ENCODE measurements at regions not wholly inside any gene's neighbourhood (a gene's known extent, or its start where the extent isn't known, plus 50 kb on each side); places are given as distances from the start of the nearest gene placed in this dataset.

DNA sequence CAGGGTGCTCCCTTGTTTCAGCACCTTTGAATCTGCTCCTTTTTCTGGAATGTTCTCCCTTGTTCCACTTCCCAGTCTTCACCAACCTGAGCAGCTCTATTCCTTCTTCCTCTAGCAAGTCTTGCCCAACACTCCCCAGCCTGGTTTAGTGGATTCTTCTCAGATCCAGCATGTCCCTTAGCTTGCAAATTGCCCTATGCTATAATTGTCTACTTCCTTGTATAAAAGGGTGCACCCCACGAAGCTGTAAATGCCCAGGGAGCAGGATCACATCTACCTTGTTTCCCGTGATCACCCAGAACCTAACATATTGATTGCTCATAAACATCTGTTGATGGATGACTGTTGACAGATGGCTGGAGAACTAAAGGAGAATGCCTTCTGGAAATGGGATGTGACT, 93.2 kb upstream of the C1QTNF9B start:
- TF ChIP-seq, protein P1, sequence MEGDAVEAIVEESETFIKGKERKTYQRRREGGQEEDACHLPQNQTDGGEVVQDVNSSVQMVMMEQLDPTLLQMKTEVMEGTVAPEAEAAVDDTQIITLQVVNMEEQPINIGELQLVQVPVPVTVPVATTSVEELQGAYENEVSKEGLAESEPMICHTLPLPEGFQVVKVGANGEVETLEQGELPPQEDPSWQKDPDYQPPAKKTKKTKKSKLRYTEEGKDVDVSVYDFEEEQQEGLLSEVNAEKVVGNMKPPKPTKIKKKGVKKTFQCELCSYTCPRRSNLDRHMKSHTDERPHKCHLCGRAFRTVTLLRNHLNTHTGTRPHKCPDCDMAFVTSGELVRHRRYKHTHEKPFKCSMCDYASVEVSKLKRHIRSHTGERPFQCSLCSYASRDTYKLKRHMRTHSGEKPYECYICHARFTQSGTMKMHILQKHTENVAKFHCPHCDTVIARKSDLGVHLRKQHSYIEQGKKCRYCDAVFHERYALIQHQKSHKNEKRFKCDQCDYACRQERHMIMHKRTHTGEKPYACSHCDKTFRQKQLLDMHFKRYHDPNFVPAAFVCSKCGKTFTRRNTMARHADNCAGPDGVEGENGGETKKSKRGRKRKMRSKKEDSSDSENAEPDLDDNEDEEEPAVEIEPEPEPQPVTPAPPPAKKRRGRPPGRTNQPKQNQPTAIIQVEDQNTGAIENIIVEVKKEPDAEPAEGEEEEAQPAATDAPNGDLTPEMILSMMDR (IDR thresholded peaks at IDR 0.05; ENCODE audit: low read depth, low read length), result no peak
- TF ChIP-seq EZH2phosphoT487 (IDR thresholded peaks at IDR 0.05; ENCODE audit: low read depth), result no peak

Measured in OCI-LY3 (cell line).